ENCODE measurements at regions not wholly inside any gene's neighbourhood (a gene's known extent, or its start where the extent isn't known, plus 50 kb on each side); places are given as distances from the start of the nearest gene placed in this dataset.
"Not testable (repeated sequence)": the region's sequence is repeated elsewhere in the genome, so short reads cannot be mapped to it uniquely, and the experiment has no call there.

- not testable (repeated sequence) for DNase-seq (ENCODE audit: low spot score)
These were observed 195.8 kb upstream of the TPTE start for GRCh38 chr21:10325546-10325945.

- DNase-seq (ENCODE audit: low spot score): not testable (repeated sequence)
These were observed 195.2 kb upstream of the TPTE start for GRCh38 chr21:10326146-10326545.

GRCh38 chr21:10328646-10329045 lies 192.7 kb upstream of the TPTE start:
- DNase-seq (ENCODE audit: low spot score): not testable (repeated sequence)

- peak; percentile 26 for DNase-seq (ENCODE audit: low spot score)
These were observed 190.7 kb upstream of the TPTE start for GRCh38 chr21:10330641-10331119.

- DNase-seq (ENCODE audit: low spot score): not testable (repeated sequence)
These were observed 190.2 kb upstream of the TPTE start for GRCh38 chr21:10331134-10331533.

- not testable (repeated sequence) for DNase-seq (ENCODE audit: low spot score)
These were observed 188.4 kb upstream of the TPTE start for GRCh38 chr21:10332935-10333334.

- DNase-seq (ENCODE audit: low spot score): not testable (repeated sequence)
These were observed 187.0 kb upstream of the TPTE start for GRCh38 chr21:10334391-10334790.

- DNase-seq (ENCODE audit: low spot score): not testable (repeated sequence)
These were observed 179.0 kb upstream of the TPTE start for GRCh38 chr21:10342261-10342956.

GRCh38 chr21:10343146-10343935 lies 178.0 kb upstream of the TPTE start:
- not testable (repeated sequence) for DNase-seq (ENCODE audit: low spot score)

- DNase-seq (ENCODE audit: low spot score): not testable (repeated sequence)
These were observed 177.1 kb upstream of the TPTE start for GRCh38 chr21:10344266-10344665.

- not testable (repeated sequence) for DNase-seq (ENCODE audit: low spot score)
These were observed 176.2 kb upstream of the TPTE start for GRCh38 chr21:10345178-10345612.

GRCh38 chr21:10346249-10346648 lies 175.1 kb upstream of the TPTE start:
- not testable (repeated sequence) for DNase-seq (ENCODE audit: low spot score)

GRCh38 chr21:10346933-10347615 lies 174.3 kb upstream of the TPTE start:
- not testable (repeated sequence) for DNase-seq (ENCODE audit: low spot score)

GRCh38 chr21:10347675-10348074 lies 173.7 kb upstream of the TPTE start:
- DNase-seq (ENCODE audit: low spot score): not testable (repeated sequence)

- not testable (repeated sequence) for DNase-seq (ENCODE audit: low spot score)
These were observed 173.2 kb upstream of the TPTE start for GRCh38 chr21:10348150-10348549.

- DNase-seq (ENCODE audit: low spot score): not testable (repeated sequence)
These were observed 166.4 kb upstream of the TPTE start for GRCh38 chr21:10354851-10355578.

- DNase-seq (ENCODE audit: low spot score): not testable (repeated sequence)
These were observed 162.3 kb upstream of the TPTE start for GRCh38 chr21:10359120-10359519.

- not testable (repeated sequence) for DNase-seq (ENCODE audit: low spot score)
These were observed 161.5 kb upstream of the TPTE start for GRCh38 chr21:10359911-10360310.

GRCh38 chr21:10361214-10361736 lies 160.1 kb upstream of the TPTE start:
- not testable (repeated sequence) for DNase-seq (ENCODE audit: low spot score)

GRCh38 chr21:10362816-10363215 lies 158.6 kb upstream of the TPTE start:
- DNase-seq (ENCODE audit: low spot score): not testable (repeated sequence)

- not testable (repeated sequence) for DNase-seq (ENCODE audit: low spot score)
These were observed 158.1 kb upstream of the TPTE start for GRCh38 chr21:10363321-10363720.

Data from D341Med (cell line).